Osteocyte (in vitro differentiated cells): ENCODE measurements at regions not wholly inside any gene's neighbourhood (a gene's known extent, or its start where the extent isn't known, plus 50 kb on each side); places are given as distances from the start of the nearest gene placed in this dataset.

Source experiments
- DNase-seq: peaks from one replicate; pipeline ENCODE4 v3.0.0; 2021; ENCODE audit warnings: mixed read lengths; ENCODE audit not compliant: unreplicated experiment; ENCODE audit errors: extremely low spot score
- H3K27ac Mint-ChIP-seq: one replicate; pipeline ENCODE4 v1.8.0; 2021; ENCODE audit warnings: mild to moderate bottlenecking, mixed read lengths; ENCODE audit not compliant: unreplicated experiment
- H3K27me3 Mint-ChIP-seq: one replicate; pipeline ENCODE4 v1.8.0; 2021; ENCODE audit warnings: mixed read lengths; ENCODE audit not compliant: unreplicated experiment
- H3K36me3 Mint-ChIP-seq: one replicate; pipeline ENCODE4 v1.8.0; 2021; ENCODE audit warnings: mixed read lengths; ENCODE audit not compliant: unreplicated experiment
- H3K4me1 Mint-ChIP-seq: one replicate; pipeline ENCODE4 v1.8.0; 2021; ENCODE audit warnings: mixed read lengths; ENCODE audit not compliant: unreplicated experiment
- H3K4me3 Mint-ChIP-seq: one replicate; pipeline ENCODE4 v1.8.0; 2021; ENCODE audit warnings: mild to moderate bottlenecking, moderate library complexity, mixed read lengths; ENCODE audit not compliant: unreplicated experiment
- H3K9me3 Mint-ChIP-seq: one replicate; pipeline ENCODE4 v1.8.0; 2021; ENCODE audit warnings: mixed read lengths; ENCODE audit not compliant: unreplicated experiment
- CTCF ChIP-seq: fragments of 200-600 bp; sonication (generic); IDR thresholded peaks from 2 replicates; pipeline ENCODE4 v1.5.0; 2021; ENCODE audit warnings: antibody characterized with exemption, mild to moderate bottlenecking, moderate library complexity

- Mint-ChIP-seq H3K36me3 (no peaks in the 10 kb centered on the region), H3K4me3 (no peak overlapping the region), H3K9me3 (no peaks in the 10 kb centered on the region), H3K27me3 (peaks cover 31% of the 10 kb centered on the region), H3K4me1 (no peaks in the 10 kb centered on the region), H3K27ac (no peak overlapping the region)
- no peak for DNase-seq
- TF ChIP-seq CTCF: no peak
Observed at GRCh38 chr10:62732841-62733653, 71.5 kb upstream of the ADO start.

- DNase-seq: no peak
- Mint-ChIP-seq H3K9me3 (no peaks in the 10 kb centered on the region), H3K4me1 (no peaks in the 10 kb centered on the region), H3K4me3 (no peak overlapping the region), H3K36me3 (no peaks in the 10 kb centered on the region), H3K27ac (no peak overlapping the region), H3K27me3 (peaks cover 27% of the 10 kb centered on the region)
- no peak for TF ChIP-seq CTCF
Observed at GRCh38 chr10:62733654-62734293, 70.7 kb upstream of the ADO start.

GRCh38 chr10:62734781-62735463 lies 69.6 kb upstream of the ADO start:
- peaks cover 22% of the 10 kb centered on the region for H3K27me3 Mint-ChIP-seq
- no peak for TF ChIP-seq CTCF
- no peak for DNase-seq
- H3K4me3 Mint-ChIP-seq: no peak overlapping the region
- no peaks in the 10 kb centered on the region for H3K36me3 Mint-ChIP-seq
- no peaks in the 10 kb centered on the region for H3K9me3 Mint-ChIP-seq
- H3K4me1 Mint-ChIP-seq: no peaks in the 10 kb centered on the region
- H3K27ac Mint-ChIP-seq: no peak overlapping the region

GRCh38 chr10:62735464-62736167 lies 68.9 kb upstream of the ADO start:
- Mint-ChIP-seq H3K9me3 (no peaks in the 10 kb centered on the region), H3K4me1 (no peaks in the 10 kb centered on the region), H3K36me3 (no peaks in the 10 kb centered on the region), H3K27me3 (peaks cover 20% of the 10 kb centered on the region), H3K27ac (no peak overlapping the region), H3K4me3 (no peak overlapping the region)
- no peak for DNase-seq
- TF ChIP-seq CTCF: no peak
